ENCODE measurements at regions not wholly inside any gene's neighbourhood (a gene's known extent, or its start where the extent isn't known, plus 50 kb on each side); places are given as distances from the start of the nearest gene placed in this dataset.

DNA sequence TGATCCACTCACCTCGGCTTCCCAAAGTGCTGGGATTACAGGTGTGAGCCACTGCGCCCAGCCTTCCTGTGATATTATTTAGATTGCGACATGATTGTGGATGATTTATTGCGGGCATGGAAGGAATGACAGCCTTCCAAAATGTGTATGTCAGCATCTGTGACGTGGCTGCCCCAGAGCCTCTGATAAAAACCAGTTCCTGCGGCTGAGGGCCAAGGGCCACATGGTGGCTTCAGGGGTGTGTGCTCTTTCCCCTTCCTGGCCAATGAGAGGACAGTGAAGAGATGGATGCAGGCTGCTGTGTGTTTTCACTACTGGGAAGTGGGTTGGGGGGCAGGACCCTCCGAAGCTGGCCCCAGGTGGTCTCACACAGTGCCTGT is 57.4 kb upstream of the HGFAC start:
- Histone ChIP-seq H3K36me3 (ENCODE audit: low read depth, low read length) (no peaks in the 10 kb centered on the region), H3F3A (ENCODE audit: low read length, unreplicated experiment) (no peaks in the 10 kb centered on the region), H3K4me1 (ENCODE audit: insufficient read depth, low read length) (peaks cover 22% of the 10 kb centered on the region), H3K4me3 (ENCODE audit: low read length) (no peak overlapping the region), H3K4me2 (ENCODE audit: low read length) (no peak overlapping the region), H4K20me1 (ENCODE audit: low read length) (no peaks in the 10 kb centered on the region), H3K79me2 (ENCODE audit: low read length) (no peaks in the 10 kb centered on the region), H2AFZ (ENCODE audit: low read length) (no peak overlapping the region), H3K27me3 (ENCODE audit: low read length) (no peaks in the 10 kb centered on the region), H3K27ac (ENCODE audit: low read length) (no peak overlapping the region), H3K9me2 (replicated peaks; ENCODE audit: low read length) (no peaks in the 10 kb centered on the region), H3K9ac (ENCODE audit: low read length) (no peak overlapping the region), H3K9me3 (ENCODE audit: low read length) (no peaks in the 10 kb centered on the region)
- intact Hi-C loops (cut with micrococcal nuclease): no loop called here
- BruUV-seq (replicated peaks): no TSS peak
- DNase-seq: no peak
- ATAC-seq: no peak
- CTCF ChIA-PET: no interaction called here
- POLR2A ChIA-PET (ENCODE audit: unreplicated experiment): no interaction called here
- no peak for TF ChIP-seq EZH2 (IDR thresholded peaks at IDR 0.05; ENCODE audit: low read length, unreplicated experiment)
- TF ChIP-seq CTCF (conservative IDR thresholded peaks at IDR 0.05; ENCODE audit: low read depth, low read length): no peak
- TF ChIP-seq EZH2phosphoT487 (IDR thresholded peaks at IDR 0.05; ENCODE audit: borderline replicate concordance, low read length): no peak

DNA sequence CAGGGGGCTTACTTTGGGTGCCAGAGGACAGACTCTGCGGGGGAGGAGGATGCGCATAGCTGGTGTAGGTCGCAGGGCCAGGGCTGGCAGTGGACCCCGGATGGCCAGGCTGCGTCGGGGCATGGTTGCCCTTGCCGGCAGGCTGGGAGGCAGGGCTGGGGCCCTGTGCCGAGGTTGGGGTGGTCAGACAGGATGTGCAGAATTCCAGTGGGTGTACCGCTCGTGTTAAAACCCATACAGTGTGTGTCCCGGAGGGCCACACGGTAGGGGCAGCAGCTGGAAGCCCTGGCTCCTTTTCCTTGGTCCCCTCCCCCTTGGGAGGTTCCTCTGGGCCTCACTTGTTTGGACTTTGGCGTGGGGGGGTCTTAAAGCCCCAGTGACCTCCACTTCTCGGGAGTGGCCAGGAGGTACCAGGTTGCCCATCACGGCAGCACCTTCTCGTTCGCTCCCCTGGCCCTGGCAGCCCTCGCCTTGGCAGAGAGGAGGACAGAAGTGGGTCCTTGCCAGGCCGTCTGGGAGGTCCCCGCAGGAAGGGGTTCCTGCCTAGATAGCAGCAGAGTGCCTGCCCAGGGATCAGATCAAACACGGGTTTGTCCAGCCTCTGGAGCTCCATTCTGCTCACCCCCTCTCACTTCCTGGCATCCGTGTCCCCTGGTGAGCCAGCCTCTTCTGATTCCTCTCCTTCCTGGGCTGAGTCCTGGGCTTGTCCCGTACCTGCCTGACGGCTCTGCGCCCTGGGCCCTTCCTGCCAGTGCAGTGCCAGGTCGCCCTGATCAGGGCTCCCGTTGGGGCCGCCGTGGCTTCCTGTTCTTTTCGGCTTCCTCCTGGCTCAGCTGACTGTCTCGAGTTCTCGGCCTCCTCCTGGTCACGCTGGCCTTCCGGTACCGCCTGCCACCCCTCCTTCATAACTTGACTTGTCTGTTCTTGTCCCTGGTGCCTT is 56.7 kb upstream of the HGFAC start:
- Histone ChIP-seq H3K79me2 (ENCODE audit: low read length) (no peaks in the 10 kb centered on the region), H2AFZ (ENCODE audit: low read length) (no peak overlapping the region), H3F3A (ENCODE audit: low read length, unreplicated experiment) (no peaks in the 10 kb centered on the region), H3K27ac (ENCODE audit: low read length) (no peak overlapping the region), H3K36me3 (ENCODE audit: low read depth, low read length) (no peaks in the 10 kb centered on the region), H3K9me2 (replicated peaks; ENCODE audit: low read length) (no peaks in the 10 kb centered on the region), H3K27me3 (ENCODE audit: low read length) (no peaks in the 10 kb centered on the region), H4K20me1 (ENCODE audit: low read length) (no peaks in the 10 kb centered on the region), H3K9ac (ENCODE audit: low read length) (no peak overlapping the region), H3K4me3 (ENCODE audit: low read length) (no peak overlapping the region), H3K4me2 (ENCODE audit: low read length) (no peak overlapping the region), H3K9me3 (ENCODE audit: low read length) (no peaks in the 10 kb centered on the region), H3K4me1 (ENCODE audit: insufficient read depth, low read length) (peaks cover 25% of the 10 kb centered on the region)
- no peak for TF ChIP-seq CTCF (conservative IDR thresholded peaks at IDR 0.05; ENCODE audit: low read depth, low read length)
- DNase-seq (no peak), ATAC-seq (no peak)
- intact Hi-C loops (cut with micrococcal nuclease): no loop called here
- POLR2A ChIA-PET (ENCODE audit: unreplicated experiment): no interaction called here
- CTCF ChIA-PET: no interaction called here
- no TSS peak for BruUV-seq (replicated peaks)

DNA sequence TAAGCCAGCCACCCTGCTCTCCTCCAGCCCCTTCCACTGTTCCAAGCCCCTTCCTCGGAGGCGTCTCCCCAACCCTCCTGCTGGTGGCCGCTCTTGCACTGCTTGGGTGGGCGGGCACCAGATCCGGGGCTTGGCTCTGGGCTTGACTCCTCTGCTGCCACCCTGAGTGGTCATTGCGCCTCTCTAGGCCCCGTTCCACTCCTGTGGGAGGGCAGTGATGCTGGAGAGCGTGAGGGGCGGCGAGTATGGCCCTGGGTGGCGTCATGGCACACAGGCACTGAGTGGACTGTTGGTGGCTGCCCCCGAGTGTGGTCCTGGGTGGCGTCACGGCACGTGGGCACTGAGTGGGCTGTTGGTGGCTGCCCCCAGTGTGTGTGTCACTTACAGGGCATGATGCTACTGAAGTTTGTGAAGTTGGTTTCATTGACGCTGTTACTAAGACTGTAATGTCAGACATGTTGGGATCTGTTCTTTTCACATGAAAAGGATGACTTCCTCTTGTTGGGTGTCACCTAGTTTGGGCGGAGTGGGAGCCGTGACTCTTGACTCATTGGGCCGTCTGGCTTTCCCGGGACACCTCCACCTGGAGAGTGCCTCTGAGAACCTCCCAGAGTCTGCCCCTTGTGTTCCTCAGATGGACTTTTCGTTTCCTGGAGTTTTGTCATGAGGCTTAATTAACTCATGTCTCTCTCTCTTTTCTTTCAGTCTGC is 55.9 kb upstream of the HGFAC start:
- H3F3A ChIP-seq (ENCODE audit: low read length, unreplicated experiment): no peaks in the 10 kb centered on the region
- DNase-seq (no peak), ATAC-seq (no peak)
- H3K79me2 ChIP-seq (ENCODE audit: low read length): no peaks in the 10 kb centered on the region
- ChIA-PET CTCF (no interaction called here), POLR2A (ENCODE audit: unreplicated experiment) (no interaction called here)
- H4K20me1 ChIP-seq (ENCODE audit: low read length): no peaks in the 10 kb centered on the region
- TF ChIP-seq CTCF (conservative IDR thresholded peaks at IDR 0.05; ENCODE audit: low read depth, low read length): no peak
- TF ChIP-seq EZH2phosphoT487 (IDR thresholded peaks at IDR 0.05; ENCODE audit: borderline replicate concordance, low read length): no peak
- no peak for TF ChIP-seq EZH2 (IDR thresholded peaks at IDR 0.05; ENCODE audit: low read length, unreplicated experiment)
- no peak overlapping the region for H3K27ac ChIP-seq (ENCODE audit: low read length)
- peaks cover 25% of the 10 kb centered on the region for H3K4me1 ChIP-seq (ENCODE audit: insufficient read depth, low read length)
- intact Hi-C loops (cut with micrococcal nuclease): no loop called here
- no peak overlapping the region for H3K4me3 ChIP-seq (ENCODE audit: low read length)
- no peak overlapping the region for H3K4me2 ChIP-seq (ENCODE audit: low read length)
- H3K9me3 ChIP-seq (ENCODE audit: low read length): no peaks in the 10 kb centered on the region
- H3K9ac ChIP-seq (ENCODE audit: low read length): no peak overlapping the region
- H3K36me3 ChIP-seq (ENCODE audit: low read depth, low read length): no peaks in the 10 kb centered on the region
- H3K9me2 ChIP-seq (replicated peaks; ENCODE audit: low read length): no peaks in the 10 kb centered on the region
- no TSS peak for BruUV-seq (replicated peaks)
- no peaks in the 10 kb centered on the region for H3K27me3 ChIP-seq (ENCODE audit: low read length)
- no peak overlapping the region for H2AFZ ChIP-seq (ENCODE audit: low read length)
